ENCODE measurements at regions not wholly inside any gene's neighbourhood (a gene's known extent, or its start where the extent isn't known, plus 50 kb on each side); places are given as distances from the start of the nearest gene placed in this dataset.

DNA sequence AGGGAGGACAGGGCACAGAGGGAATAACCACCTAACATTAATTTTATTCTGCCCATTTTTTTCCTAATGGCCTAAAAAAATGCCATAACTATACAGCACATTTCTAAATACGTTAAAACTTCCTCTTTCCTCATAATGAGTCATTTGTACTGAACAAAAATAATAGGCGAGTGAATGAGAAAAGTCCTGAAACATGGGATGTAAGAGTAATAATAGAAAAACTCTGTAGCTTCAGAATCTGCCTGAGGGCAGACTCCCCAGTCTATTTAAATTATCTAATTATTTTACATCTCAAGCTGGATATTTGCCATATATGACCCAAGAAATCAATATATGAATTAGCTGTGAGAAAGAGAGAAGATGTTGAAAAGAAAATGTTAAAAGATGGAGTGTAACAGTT is 285.1 kb downstream of the TMX3 start:
- Histone ChIP-seq H3K9ac (ENCODE audit: insufficient read depth in 1 of 2, low read length in 2 of 2) (no peak overlapping the region), H3K27ac (ENCODE audit: low read depth in 1 of 2, low read length in 1 of 2) (no peak overlapping the region), H3K9me3 (ENCODE audit: control insufficient read depth in 4 of 4, insufficient read depth in 3 of 4, low read length in 3 of 4) (no peaks in the 10 kb centered on the region), H3K27me3 (ENCODE audit: control insufficient read depth in 3 of 3, insufficient read depth in 3 of 3, low read length in 2 of 3) (no peaks in the 10 kb centered on the region), H3K36me3 (ENCODE audit: control insufficient read depth in 4 of 4, insufficient read depth in 4 of 4, low read length in 4 of 4) (no peaks in the 10 kb centered on the region), H3K4me3 (no peak overlapping the region), H3K4me1 (ENCODE audit: control insufficient read depth in 5 of 5, insufficient read depth in 5 of 5, low read length in 5 of 5) (no peaks in the 10 kb centered on the region)
- 61 to 65% methylated on average over 2 of the region's 2 CpGs for WGBS, 2 donors
- DNase-seq, result no peak
- TF ChIP-seq CTCF (IDR thresholded peaks at IDR 0.05; ENCODE audit: control extremely low read depth, extremely low read depth), result no peak
- no peak for ATAC-seq (ENCODE audit: insufficient read depth, low FRiP score)

DNA sequence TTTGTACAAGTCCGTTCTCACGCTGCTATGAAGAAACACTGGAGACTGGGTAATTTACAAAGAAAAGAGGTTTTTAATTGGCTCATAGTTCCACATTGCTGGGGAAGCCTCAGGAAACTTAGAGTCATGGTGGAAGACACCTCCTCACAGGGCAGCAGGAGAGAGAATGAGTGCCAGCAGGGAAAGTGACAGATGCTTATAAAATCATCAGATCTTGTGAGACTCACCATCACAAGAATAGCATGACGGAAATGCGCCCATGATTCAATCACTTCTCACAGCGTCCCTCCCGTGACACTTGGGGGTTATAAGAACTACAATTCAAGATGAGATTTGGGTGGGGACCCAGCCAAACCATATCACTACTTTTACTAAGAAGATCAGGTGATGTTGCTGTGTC is 285.8 kb downstream of the TMX3 start:
- TF ChIP-seq CTCF (IDR thresholded peaks at IDR 0.05; ENCODE audit: control extremely low read depth, extremely low read depth), result no peak
- Histone ChIP-seq H3K36me3 (ENCODE audit: control insufficient read depth in 4 of 4, insufficient read depth in 4 of 4, low read length in 4 of 4) (no peaks in the 10 kb centered on the region), H3K27ac (ENCODE audit: low read depth in 1 of 2, low read length in 1 of 2) (no peak overlapping the region), H3K9ac (ENCODE audit: insufficient read depth in 1 of 2, low read length in 2 of 2) (no peak overlapping the region), H3K4me3 (no peak overlapping the region), H3K4me1 (ENCODE audit: control insufficient read depth in 5 of 5, insufficient read depth in 5 of 5, low read length in 5 of 5) (no peaks in the 10 kb centered on the region), H3K27me3 (ENCODE audit: control insufficient read depth in 3 of 3, insufficient read depth in 3 of 3, low read length in 2 of 3) (no peaks in the 10 kb centered on the region), H3K9me3 (ENCODE audit: control insufficient read depth in 4 of 4, insufficient read depth in 3 of 4, low read length in 3 of 4) (no peaks in the 10 kb centered on the region)
- WGBS, 2 donors, result 85 to 97% methylated on average over 6 of the region's 6 CpGs
- DNase-seq, result no peak
- ATAC-seq (ENCODE audit: insufficient read depth, low FRiP score), result no peak

DNA sequence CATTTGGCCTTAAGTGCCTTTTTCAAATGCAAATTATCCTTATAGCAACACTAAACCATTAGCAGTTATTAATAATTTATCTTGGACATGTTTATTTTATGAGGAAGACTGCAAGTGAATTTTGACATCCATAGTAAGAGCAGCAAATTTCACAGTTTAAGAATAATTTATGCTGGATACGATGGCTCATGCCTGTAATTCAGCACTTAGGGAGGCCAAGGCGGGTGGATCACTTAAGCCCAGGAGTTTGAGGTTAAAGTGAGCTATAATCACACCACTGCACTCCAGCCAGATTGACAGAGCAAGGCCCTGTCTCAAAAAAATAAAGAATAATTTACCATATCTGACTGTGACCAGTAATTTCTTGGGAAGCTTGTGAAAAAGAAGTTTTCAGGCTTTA is 286.2 kb downstream of the TMX3 start:
- H3K9ac ChIP-seq (ENCODE audit: insufficient read depth in 1 of 2, low read length in 2 of 2), result no peak overlapping the region
- H3K27ac ChIP-seq (ENCODE audit: low read depth in 1 of 2, low read length in 1 of 2), result no peak overlapping the region

More for the DNA sequence above, 286.2 kb downstream of the TMX3 start:
- H3K36me3 ChIP-seq (ENCODE audit: control insufficient read depth in 4 of 4, insufficient read depth in 4 of 4, low read length in 4 of 4), result no peaks in the 10 kb centered on the region
- H3K4me3 ChIP-seq, result no peak overlapping the region
- no peaks in the 10 kb centered on the region for H3K4me1 ChIP-seq (ENCODE audit: control insufficient read depth in 5 of 5, insufficient read depth in 5 of 5, low read length in 5 of 5)
- no peaks in the 10 kb centered on the region for H3K9me3 ChIP-seq (ENCODE audit: control insufficient read depth in 4 of 4, insufficient read depth in 3 of 4, low read length in 3 of 4)
- ATAC-seq (ENCODE audit: insufficient read depth, low FRiP score), result no peak
- no peaks in the 10 kb centered on the region for H3K27me3 ChIP-seq (ENCODE audit: control insufficient read depth in 3 of 3, insufficient read depth in 3 of 3, low read length in 2 of 3)
- TF ChIP-seq CTCF (IDR thresholded peaks at IDR 0.05; ENCODE audit: control extremely low read depth, extremely low read depth), result no peak
- DNase-seq, result no peak
- 63 to 87% methylated on average over 2 of the region's 2 CpGs for WGBS, 2 donors

All from lung (tissue), 11 donors.